OCI-LY3 (cell line): ENCODE measurements at regions not wholly inside any gene's neighbourhood (a gene's known extent, or its start where the extent isn't known, plus 50 kb on each side); places are given as distances from the start of the nearest gene placed in this dataset.

Source experiments
- H2AFZ ChIP-seq: fragments of 200-600, 300-600 bp; shearing (Covaris generic); 2 replicates; pipeline ENCODE4 v1.6.0; 2014; ENCODE audit warnings: antibody characterized with exemption, low read depth, low read length
- H3K27ac ChIP-seq: fragments of 200-600, 300-600 bp; sonication (generic); 2 replicates; pipeline ENCODE4 v1.5.1; 2014; ENCODE audit warnings: mild to moderate bottlenecking, low read length, moderate library complexity, mixed read lengths
- H3K27me3 ChIP-seq: fragments of 200-600, 300-600 bp; sonication (generic); 2 replicates; pipeline ENCODE4 v1.6.1; 2014; ENCODE audit warnings: low read depth, low read length, mixed read lengths
- H3K36me3 ChIP-seq: fragments of 200-600, 300-600 bp; sonication (generic); replicated peaks from 2 replicates; pipeline ENCODE3; 2014; ENCODE audit warnings: low read depth, low read length, mixed read lengths
- H3K4me1 ChIP-seq: fragments of 300-600, 200-600 bp; sonication (generic); 2 replicates; pipeline ENCODE4 v1.6.1; 2014; ENCODE audit warnings: low read length, mixed read lengths
- H3K4me2 ChIP-seq: fragments of 200-600, 300-600 bp; sonication (generic); 2 replicates; pipeline ENCODE4 v1.6.1; 2014; ENCODE audit warnings: low read length, mixed read lengths
- H3K4me3 ChIP-seq: fragments of 300-600, 200-600 bp; sonication (generic); 2 replicates; pipeline ENCODE4 v1.5.1; 2014; ENCODE audit warnings: antibody characterized with exemption, mild to moderate bottlenecking, low read length, moderate library complexity
- H3K79me2 ChIP-seq: fragments of 300-600, 200-600 bp; shearing (Covaris generic); 2 replicates; pipeline ENCODE4 v1.6.1; 2014; ENCODE audit warnings: mild to moderate bottlenecking, low read length, mixed read lengths
- H3K9ac ChIP-seq: fragments of 300-600, 200-600 bp; shearing (Covaris generic); 2 replicates; pipeline ENCODE4 v1.6.0; 2014; ENCODE audit warnings: mild to moderate bottlenecking, low read length, moderate library complexity
- H3K9me3 ChIP-seq: fragments of 200-600, 300-600 bp; shearing (Covaris generic); 2 replicates; pipeline ENCODE4 v1.6.1; 2014; ENCODE audit warnings: low read length, mixed read lengths; ENCODE audit not compliant: insufficient read depth
- H4K20me1 ChIP-seq: fragments of 200-600, 300-600 bp; sonication (generic); 2 replicates; pipeline ENCODE4 v1.6.1; 2016; ENCODE audit warnings: low read length, mixed read lengths; ENCODE audit not compliant: insufficient read depth
- CTCF ChIP-seq: fragments of 200-600, 300-600 bp; sonication (generic); IDR thresholded peaks from 2 replicates; pipeline ENCODE4 v1.5.1; 2014; ENCODE audit warnings: antibody characterized with exemption, low read length, low read depth
- EZH2phosphoT487 ChIP-seq: fragments of 200-600 bp; shearing (Covaris generic); IDR thresholded peaks from 2 replicates; pipeline ENCODE4 v1.6.1; 2018; ENCODE audit warnings: antibody characterized with exemption, mixed run types, low read depth

- Histone ChIP-seq H3K27ac (no peak overlapping the region), H3K36me3 (no peaks in the 10 kb centered on the region), H3K9me3 (no peaks in the 10 kb centered on the region), H3K9ac (no peak overlapping the region), H3K4me2 (no peak overlapping the region), H3K79me2 (no peaks in the 10 kb centered on the region), H4K20me1 (no peaks in the 10 kb centered on the region), H3K27me3 (no peaks in the 10 kb centered on the region), H3K4me3 (no peak overlapping the region), H3K4me1 (no peaks in the 10 kb centered on the region), H2AFZ (no peak overlapping the region)
- TF ChIP-seq EZH2phosphoT487, result no peak
- no peak for TF ChIP-seq CTCF
Observed at GRCh38 chr5:24067208-24067607, 559.8 kb downstream of the PRDM9 start.

- no peaks in the 10 kb centered on the region for H3K79me2 ChIP-seq
- no peak overlapping the region for H3K4me3 ChIP-seq
- H3K4me2 ChIP-seq, result no peak overlapping the region
- H3K9me3 ChIP-seq, result no peaks in the 10 kb centered on the region
- H3K4me1 ChIP-seq, result no peaks in the 10 kb centered on the region
- H3K9ac ChIP-seq, result no peak overlapping the region
- H3K27me3 ChIP-seq, result no peaks in the 10 kb centered on the region
- no peak for TF ChIP-seq CTCF
- TF ChIP-seq EZH2phosphoT487, result no peak
- no peak overlapping the region for H2AFZ ChIP-seq
- H3K27ac ChIP-seq, result no peak overlapping the region
- no peaks in the 10 kb centered on the region for H3K36me3 ChIP-seq
- no peaks in the 10 kb centered on the region for H4K20me1 ChIP-seq
Observed at GRCh38 chr5:24068524-24068923, 561.1 kb downstream of the PRDM9 start.

- Histone ChIP-seq H2AFZ (no peak overlapping the region), H3K27me3 (no peaks in the 10 kb centered on the region), H4K20me1 (no peaks in the 10 kb centered on the region), H3K9me3 (no peaks in the 10 kb centered on the region), H3K36me3 (no peaks in the 10 kb centered on the region), H3K9ac (no peak overlapping the region), H3K4me3 (no peak overlapping the region), H3K27ac (no peak overlapping the region), H3K4me2 (no peak overlapping the region), H3K4me1 (peaks cover 7% of the 10 kb centered on the region), H3K79me2 (no peaks in the 10 kb centered on the region)
- TF ChIP-seq EZH2phosphoT487 (no peak), CTCF (no peak)
Observed at GRCh38 chr5:24073107-24073506, 565.7 kb downstream of the PRDM9 start.

- Histone ChIP-seq H3K9ac (no peak overlapping the region), H3K27ac (no peak overlapping the region)
Observed at GRCh38 chr5:24080046-24080445, 564.7 kb downstream of the CDH10 start.

More at GRCh38 chr5:24080046-24080445, 564.7 kb downstream of the CDH10 start:
- H2AFZ ChIP-seq, result no peak overlapping the region
- no peaks in the 10 kb centered on the region for H3K27me3 ChIP-seq
- TF ChIP-seq EZH2phosphoT487, result no peak
- no peaks in the 10 kb centered on the region for H3K79me2 ChIP-seq
- H4K20me1 ChIP-seq, result no peaks in the 10 kb centered on the region
- peaks cover 7% of the 10 kb centered on the region for H3K4me1 ChIP-seq
- H3K9me3 ChIP-seq, result no peaks in the 10 kb centered on the region
- H3K4me3 ChIP-seq, result no peak overlapping the region
- H3K4me2 ChIP-seq, result no peak overlapping the region
- H3K36me3 ChIP-seq, result no peaks in the 10 kb centered on the region
